Left renal cortex interstitium (tissue), 4 donors: ENCODE measurements at regions not wholly inside any gene's neighbourhood (a gene's known extent, or its start where the extent isn't known, plus 50 kb on each side); places are given as distances from the start of the nearest gene placed in this dataset.
"Not testable (repeated sequence)": the region's sequence is repeated elsewhere in the genome, so short reads cannot be mapped to it uniquely, and the experiment has no call there.

Source experiments
- DNase-seq, 4 donors: peaks; one replicate each; pipeline ENCODE4 v3.0.0-alpha.2; 2013; ENCODE audit warnings: low read depth in 4 of 4, low spot score in 2 of 4, missing footprints in 1 of 4

- no peak for DNase-seq
Observed at GRCh38 chr15:88993662-88994061, 80.5 kb upstream of the MFGE8 start.

DNA sequence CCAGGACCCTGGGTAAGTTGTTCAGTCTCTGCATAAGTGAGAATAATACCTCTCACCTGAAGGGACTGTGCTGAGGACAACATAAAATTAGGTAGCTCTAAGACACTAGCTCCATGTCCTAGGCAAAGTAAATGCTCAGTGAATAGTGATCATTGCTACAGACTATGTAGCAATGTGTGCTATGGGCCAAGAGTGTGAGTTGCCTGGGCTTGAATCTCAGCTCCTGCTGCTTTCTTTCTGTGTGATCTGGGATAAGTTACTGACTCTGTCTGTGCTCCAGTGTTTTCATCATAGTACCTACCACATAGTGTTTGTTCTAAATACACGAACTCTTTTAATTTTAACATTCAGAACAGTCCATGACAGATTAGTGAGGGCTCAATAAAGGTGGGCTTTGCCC, 81.1 kb upstream of the MFGE8 start:
- no peak for DNase-seq

GRCh38 chr15:88995449-88995848, 82.3 kb upstream of the MFGE8 start:
- DNase-seq = no peak

DNA sequence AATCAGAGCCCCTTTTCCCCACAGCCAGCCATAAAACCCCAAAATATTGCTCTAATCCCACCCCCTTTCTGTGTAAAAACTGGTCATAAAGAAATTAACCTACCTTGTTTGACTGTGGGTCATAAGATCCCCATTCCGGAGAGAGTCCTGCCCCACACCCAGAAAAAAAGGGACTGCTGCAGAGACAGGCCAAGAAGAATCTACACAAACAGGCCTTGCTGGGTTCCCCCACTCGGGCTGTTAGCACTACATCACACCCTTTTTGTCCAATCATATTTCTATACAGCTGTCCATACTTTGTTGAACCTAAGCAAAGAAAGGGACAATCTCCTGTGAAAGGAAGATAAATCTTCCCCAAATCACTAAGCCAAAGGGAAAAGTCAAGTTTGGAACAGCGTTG, 84.4 kb upstream of the MFGE8 start:
- no peak for DNase-seq

DNA sequence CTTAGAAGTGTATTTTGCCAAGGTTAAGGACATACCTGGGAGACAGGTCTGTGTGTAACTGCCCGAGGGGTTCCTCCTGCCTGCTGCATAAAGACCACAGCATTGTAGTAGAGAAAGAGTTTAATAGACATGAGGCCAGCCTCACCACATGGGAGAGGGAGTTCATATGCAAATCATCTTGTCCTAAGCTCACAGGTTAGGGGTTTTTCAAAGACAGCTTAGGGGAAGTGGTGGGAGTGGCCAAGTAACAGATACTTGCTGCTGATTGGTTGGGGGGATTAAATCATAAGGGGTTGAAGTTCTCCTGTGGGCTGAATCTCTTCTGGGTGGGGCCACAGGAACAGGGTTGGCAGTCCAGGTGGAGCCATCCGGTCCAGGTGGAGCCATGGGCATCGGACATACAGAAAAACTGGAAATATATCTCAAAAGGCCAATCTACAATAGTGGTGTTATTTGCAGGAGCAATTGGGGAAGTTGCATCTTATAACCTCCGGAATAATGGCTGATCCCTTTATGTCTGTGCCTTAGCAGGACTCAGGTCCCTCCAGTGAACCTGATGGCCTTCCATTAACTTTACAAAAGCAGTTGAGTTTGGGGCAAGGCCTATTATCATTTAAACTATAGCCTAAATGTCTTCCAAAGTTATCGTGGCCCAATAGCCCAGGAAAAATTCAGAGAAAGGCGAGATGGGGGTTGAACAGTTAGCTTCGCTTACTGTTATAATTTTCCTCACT, 86.0 kb upstream of the MFGE8 start:
- DNase-seq = no peak

GRCh38 chr15:89001708-89002275, 86.5 kb upstream of the ABHD2 start:
- not testable (repeated sequence) for DNase-seq

- DNase-seq = no peak
Observed at GRCh38 chr15:89002281-89002761, 85.9 kb upstream of the ABHD2 start.

DNA sequence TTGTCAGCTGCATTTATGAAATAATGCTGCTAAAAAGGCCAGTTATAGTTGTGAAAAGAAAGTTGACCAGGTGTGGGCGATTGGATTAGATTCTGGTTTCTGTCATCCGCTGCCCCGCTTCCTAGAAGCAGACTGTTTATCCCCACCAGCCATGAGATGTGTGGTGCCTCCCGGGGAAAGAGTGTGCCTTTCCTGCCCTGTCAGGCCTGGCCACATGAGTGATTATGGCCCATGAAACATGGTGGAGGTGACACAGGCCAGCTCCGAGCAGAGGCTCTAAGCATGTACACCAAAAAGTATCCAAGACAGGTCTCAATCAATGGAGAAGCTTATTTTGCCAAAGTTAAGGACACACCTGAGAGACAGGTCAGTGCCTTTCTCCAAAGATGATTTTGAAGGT, 85.4 kb upstream of the ABHD2 start:
- no peak for DNase-seq

GRCh38 chr15:89003865-89004725, 84.2 kb upstream of the ABHD2 start:
- no peak for DNase-seq

GRCh38 chr15:89004726-89005030, 83.6 kb upstream of the ABHD2 start:
- DNase-seq = no peak

DNA sequence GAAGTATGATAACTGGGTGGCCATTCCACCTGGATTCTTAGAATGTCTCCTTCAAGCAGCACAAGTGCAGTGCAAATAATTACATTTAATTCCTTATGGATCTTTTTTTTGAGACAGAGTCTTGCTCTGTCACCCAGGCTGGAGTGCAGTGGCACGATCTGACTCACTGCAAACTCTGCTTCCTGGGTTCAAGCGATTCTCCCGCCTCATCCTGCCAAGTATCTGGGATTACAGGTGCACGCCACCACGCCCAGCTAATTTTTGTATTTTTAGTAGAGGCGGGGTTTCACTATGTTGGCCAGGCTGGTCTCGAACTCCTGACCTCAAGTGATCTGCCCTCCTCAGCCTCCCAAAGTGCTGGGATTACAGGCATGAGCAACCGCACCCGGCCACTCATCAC, 80.7 kb upstream of the ABHD2 start:
- DNase-seq = not testable (repeated sequence)

- DNase-seq = no peak
Observed at GRCh38 chr15:89007989-89008388, 80.3 kb upstream of the ABHD2 start.

DNA sequence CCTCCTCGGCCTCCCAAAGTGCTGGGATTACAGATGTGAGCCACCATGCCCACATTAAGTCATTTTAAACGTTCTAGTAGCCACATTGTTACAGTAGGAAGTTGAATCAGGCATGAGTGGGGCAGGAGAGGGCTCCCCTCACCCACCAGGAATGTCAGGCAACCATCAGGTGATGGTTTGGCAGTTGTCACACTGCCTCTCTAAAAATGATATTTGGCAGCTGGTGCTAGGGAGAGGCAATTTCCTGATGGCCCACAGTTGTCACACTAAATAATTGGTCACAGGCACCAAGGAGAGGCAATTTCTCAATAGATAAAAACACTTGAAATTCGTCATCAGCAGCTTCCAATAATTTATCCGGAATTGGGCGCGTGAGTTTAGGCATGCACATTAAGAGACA, 79.2 kb upstream of the ABHD2 start:
- DNase-seq = no peak

- DNase-seq = no peak
Observed at GRCh38 chr15:89015412-89016097, 72.7 kb upstream of the ABHD2 start.

DNA sequence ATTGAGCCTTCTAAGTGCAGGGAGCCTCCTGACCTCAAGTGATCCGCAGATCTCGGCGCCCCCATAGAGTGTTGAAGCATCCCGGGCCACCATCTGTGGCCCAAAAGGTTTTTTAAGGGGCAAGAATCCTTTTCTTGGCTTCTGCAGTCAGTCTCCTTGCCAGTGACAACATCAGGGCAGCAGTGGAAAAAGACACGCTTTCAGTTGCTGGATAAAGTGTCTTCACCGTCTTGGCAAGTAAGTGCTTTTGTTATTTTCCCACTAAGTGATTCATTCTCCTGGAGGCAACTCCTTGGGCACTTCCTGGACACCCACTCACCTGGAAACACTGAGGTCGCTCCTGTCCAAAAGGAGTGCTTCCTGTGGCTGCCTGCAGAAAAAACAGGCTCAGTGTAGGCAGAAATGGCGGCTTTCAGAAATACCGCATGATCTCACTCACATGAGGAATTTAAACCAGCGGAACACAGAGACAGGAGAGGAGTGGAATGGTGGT, 71.7 kb upstream of the ABHD2 start:
- no peak for DNase-seq

DNA sequence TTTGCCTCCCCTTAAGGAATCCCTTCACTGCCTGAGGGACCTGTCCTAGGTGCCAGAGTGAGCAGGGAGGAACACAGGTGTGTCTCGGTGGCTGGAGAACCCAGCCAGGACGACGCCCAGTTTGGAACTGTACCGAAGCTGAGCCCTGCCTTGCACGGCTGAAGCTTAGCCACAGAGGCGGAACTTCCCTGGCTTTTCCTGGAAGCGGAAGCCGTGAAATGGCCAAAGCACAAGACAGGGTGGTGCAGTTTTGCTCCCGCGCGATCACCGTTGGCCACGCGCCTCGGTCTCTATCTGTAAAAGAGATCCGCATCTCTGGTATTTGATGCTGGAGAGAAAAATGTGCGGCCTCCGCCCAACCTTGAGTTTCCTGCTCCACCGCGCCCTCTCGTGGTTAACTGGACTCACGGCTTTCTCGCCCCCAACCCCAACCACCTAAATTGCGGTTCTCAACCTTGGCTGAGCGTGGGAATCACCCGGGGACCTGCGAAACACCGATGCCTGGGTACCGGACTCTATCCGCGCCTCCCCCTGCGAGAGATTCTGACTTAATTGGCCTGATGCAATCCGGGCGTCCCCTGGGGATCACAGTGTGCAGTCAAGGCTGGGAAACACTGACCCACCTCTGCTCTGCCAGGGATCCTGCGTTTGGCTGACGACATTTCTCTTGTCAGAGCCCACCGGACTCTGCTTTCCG, 70.7 kb upstream of the ABHD2 start:
- DNase-seq = peak in 3 of 4 donors; percentile 48 to 74 (median 60)

DNA sequence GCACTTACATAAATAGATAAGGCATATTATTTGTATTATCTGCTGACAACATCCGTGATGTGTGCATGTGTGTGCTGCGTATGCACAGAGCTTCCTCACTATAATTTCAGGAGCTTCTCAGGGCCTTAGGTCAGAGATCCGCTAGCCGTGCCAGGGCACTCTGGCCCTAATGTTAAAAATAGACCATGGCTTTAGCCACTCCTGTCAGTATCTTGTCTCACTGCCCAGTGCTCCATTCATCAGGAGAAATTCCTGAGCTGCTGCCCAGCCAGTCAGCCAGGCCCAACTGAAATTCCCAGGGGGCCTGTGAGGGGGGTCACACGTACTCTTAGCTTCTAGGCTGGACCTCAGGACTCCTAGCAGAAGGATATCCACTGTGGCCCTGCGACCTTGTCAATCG, 70.0 kb upstream of the ABHD2 start:
- no peak for DNase-seq

DNA sequence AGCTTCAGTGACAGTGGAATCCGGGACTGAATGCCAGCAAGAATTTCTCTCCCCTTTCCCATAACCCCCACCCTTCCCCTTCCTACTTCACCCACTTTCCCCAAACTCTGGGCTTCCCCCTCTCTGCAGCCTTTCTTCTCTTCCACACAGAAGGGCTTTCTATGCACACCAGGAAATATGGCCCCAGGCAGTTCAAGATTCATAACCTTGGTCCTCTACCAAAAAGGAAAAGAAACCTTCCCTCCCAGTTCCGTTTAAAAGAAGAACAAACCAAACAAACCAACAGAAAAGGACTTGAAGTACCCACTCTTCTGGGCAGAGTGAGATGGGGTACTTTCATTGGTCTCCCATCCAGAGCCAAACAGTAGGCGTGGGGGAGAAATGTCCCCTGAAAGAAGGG, 68.8 kb upstream of the ABHD2 start:
- no peak for DNase-seq

GRCh38 chr15:89021224-89021623, 67.0 kb upstream of the ABHD2 start:
- DNase-seq = no peak

DNA sequence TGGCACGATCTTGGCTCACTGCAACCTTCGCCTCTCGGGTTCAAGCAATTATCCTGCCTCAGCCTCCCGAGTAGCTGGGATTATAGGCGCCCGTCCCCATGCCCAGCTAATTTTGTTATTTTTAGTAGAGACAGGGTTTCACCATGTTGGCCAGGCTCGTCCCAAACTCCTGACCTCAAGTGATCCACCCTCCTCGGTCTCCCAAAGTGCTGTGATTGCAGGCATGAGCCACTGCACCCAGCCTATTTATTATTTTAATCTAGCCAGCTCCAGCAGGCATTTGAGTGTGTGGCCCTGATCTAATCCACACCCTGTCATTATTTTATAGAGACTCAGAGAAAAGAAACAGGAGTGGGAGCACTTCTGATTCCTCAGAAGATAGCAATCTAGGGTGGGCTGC, 66.4 kb upstream of the ABHD2 start:
- DNase-seq = not testable (repeated sequence)
